Ureter (tissue), 1 donor: ENCODE measurements at regions not wholly inside any gene's neighbourhood (a gene's known extent, or its start where the extent isn't known, plus 50 kb on each side); places are given as distances from the start of the nearest gene placed in this dataset.
A peak's percentile ranks its signal among the peaks of the same experiment; 100 is the strongest.

Experiments
- DNase-seq: peaks from one replicate; pipeline ENCODE4 v3.0.0-alpha.2; 2020; ENCODE audit warnings: low spot score
- donor health status: DM: yes; HTN: yes; CAD: no.

GRCh38 chr2:18425210-18425703 is 135.2 kb downstream of the RDH14 start:
- DNase-seq, result no peak

- no peak for DNase-seq
Observed at GRCh38 chr2:18423636-18424035, 136.8 kb downstream of the RDH14 start.

GRCh38 chr2:18422432-18423165 is 137.9 kb downstream of the RDH14 start:
- no peak for DNase-seq

GRCh38 chr2:18413676-18414396 is 146.6 kb downstream of the RDH14 start:
- DNase-seq, result no peak

GRCh38 chr2:18412980-18413675 is 147.3 kb downstream of the RDH14 start:
- DNase-seq, result no peak

- DNase-seq, result no peak
Observed at GRCh38 chr2:18411626-18412025, 148.8 kb downstream of the RDH14 start.

- no peak for DNase-seq
Observed at GRCh38 chr2:18410543-18410942, 149.9 kb downstream of the RDH14 start.

- DNase-seq, result no peak
Observed at GRCh38 chr2:18408638-18409037, 151.8 kb downstream of the RDH14 start.

GRCh38 chr2:18406219-18406618 is 154.2 kb downstream of the RDH14 start:
- no peak for DNase-seq

- no peak for DNase-seq
Observed at GRCh38 chr2:18404708-18405107, 155.7 kb downstream of the RDH14 start.

GRCh38 chr2:18403921-18404522 is 156.4 kb downstream of the RDH14 start:
- no peak for DNase-seq

- no peak for DNase-seq
Observed at GRCh38 chr2:18402831-18403230, 157.6 kb downstream of the RDH14 start.

GRCh38 chr2:18401471-18401870 is 159.0 kb downstream of the RDH14 start:
- no peak for DNase-seq

GRCh38 chr2:18399601-18400000 is 160.9 kb downstream of the RDH14 start:
- no peak for DNase-seq

GRCh38 chr2:18398833-18399232 is 161.6 kb downstream of the RDH14 start:
- no peak for DNase-seq

- no peak for DNase-seq
Observed at GRCh38 chr2:18396329-18397010, 164.0 kb downstream of the RDH14 start.

GRCh38 chr2:18395555-18395954 is 164.9 kb downstream of the RDH14 start:
- no peak for DNase-seq

GRCh38 chr2:18387441-18388206 is 172.8 kb downstream of the RDH14 start:
- peak; percentile 86 for DNase-seq

GRCh38 chr2:18384242-18384641 is 176.2 kb downstream of the RDH14 start:
- DNase-seq, result no peak

- no peak for DNase-seq
Observed at GRCh38 chr2:18381386-18381785, 179.1 kb downstream of the RDH14 start.

GRCh38 chr2:18380321-18380720 is 180.1 kb downstream of the RDH14 start:
- DNase-seq, result no peak
